Transverse colon (tissue), 3 donors: ENCODE measurements at regions not wholly inside any gene's neighbourhood (a gene's known extent, or its start where the extent isn't known, plus 50 kb on each side); places are given as distances from the start of the nearest gene placed in this dataset.

Source experiments
- EP300 ChIP-seq: sonication (generic); formaldehyde crosslinking; IDR thresholded peaks from one replicate; pipeline ENCODE4 v1.6.1; 2017; ENCODE audit warnings: antibody characterized with exemption, low read depth
- TF ChIP-seq, protein P1 (sequence below), 5 experiments: fragments of 200-600 bp in 3 of 5; fragments of 450-650 bp in 2 of 5; sonication (generic) in 3 of 5; IDR thresholded peaks; 1 replicate in 2 of 5; 2 replicates in 3 of 5; pipeline ENCODE4 v1.5.1; 2016 to 2017; ENCODE audit warnings: antibody characterized with exemption in 5 of 5, inconsistent platforms in 3 of 5, mild to moderate bottlenecking in 2 of 5, moderate library complexity in 1 of 5

DNA sequence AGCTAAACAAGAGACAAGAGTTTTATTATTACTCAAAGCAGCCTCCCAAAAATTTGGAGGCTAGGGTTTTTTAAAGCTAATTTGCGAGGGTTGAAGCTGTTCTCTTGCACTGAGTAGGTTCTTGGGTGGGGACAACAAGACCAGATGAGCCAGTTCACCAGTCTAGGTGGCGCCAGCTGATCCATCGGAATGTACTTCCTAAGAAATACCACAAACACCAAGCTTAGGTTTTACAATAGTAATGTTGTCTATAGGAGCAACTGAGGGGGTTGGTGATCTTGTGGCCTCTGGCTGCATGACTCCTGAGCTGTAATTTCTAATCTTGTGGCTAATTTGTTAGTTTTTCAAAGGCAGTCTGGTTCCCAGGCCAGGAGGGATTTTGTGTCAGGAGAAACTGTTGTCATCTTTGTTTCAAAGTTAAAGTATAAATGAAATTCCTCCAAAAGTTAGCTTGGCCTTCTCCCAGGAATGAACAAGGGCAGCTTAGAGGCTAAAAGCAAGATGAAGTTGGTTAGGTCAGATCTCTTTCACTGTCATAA lies 130.6 kb downstream of the SLC7A11 start:
- TF ChIP-seq, protein P1, sequence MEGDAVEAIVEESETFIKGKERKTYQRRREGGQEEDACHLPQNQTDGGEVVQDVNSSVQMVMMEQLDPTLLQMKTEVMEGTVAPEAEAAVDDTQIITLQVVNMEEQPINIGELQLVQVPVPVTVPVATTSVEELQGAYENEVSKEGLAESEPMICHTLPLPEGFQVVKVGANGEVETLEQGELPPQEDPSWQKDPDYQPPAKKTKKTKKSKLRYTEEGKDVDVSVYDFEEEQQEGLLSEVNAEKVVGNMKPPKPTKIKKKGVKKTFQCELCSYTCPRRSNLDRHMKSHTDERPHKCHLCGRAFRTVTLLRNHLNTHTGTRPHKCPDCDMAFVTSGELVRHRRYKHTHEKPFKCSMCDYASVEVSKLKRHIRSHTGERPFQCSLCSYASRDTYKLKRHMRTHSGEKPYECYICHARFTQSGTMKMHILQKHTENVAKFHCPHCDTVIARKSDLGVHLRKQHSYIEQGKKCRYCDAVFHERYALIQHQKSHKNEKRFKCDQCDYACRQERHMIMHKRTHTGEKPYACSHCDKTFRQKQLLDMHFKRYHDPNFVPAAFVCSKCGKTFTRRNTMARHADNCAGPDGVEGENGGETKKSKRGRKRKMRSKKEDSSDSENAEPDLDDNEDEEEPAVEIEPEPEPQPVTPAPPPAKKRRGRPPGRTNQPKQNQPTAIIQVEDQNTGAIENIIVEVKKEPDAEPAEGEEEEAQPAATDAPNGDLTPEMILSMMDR (IDR thresholded peaks at IDR 0.05) = no peak
- TF ChIP-seq EP300 = no peak
